HepG2 (cell line): ENCODE measurements at regions not wholly inside any gene's neighbourhood (a gene's known extent, or its start where the extent isn't known, plus 50 kb on each side); places are given as distances from the start of the nearest gene placed in this dataset.

Experiments
- ARNT ChIP-seq: fragments of 450-650 bp; IDR thresholded peaks from 2 replicates; pipeline ENCODE4 v1.6.1; 2017
- DMAP1 ChIP-seq: IDR thresholded peaks from 2 replicates; pipeline ENCODE4 v1.6.1; 2016
- EEA1 ChIP-seq: sonication (generic); formaldehyde crosslinking; IDR thresholded peaks from 2 replicates; pipeline ENCODE4 v1.5.1; 2020; ENCODE audit warnings: mild to moderate bottlenecking, missing genetic modification reagents, borderline replicate concordance
- EZH2 ChIP-seq: conservative IDR thresholded peaks from 2 replicates; pipeline ENCODE4 v1.6.1; 2012; ENCODE audit warnings: mild to moderate bottlenecking, low read depth, low read length, moderate library complexity
- GZF1 ChIP-seq: sonication (generic); formaldehyde crosslinking; IDR thresholded peaks from 2 replicates; pipeline ENCODE4 v1.5.1; 2020; ENCODE audit warnings: mild to moderate bottlenecking, missing genetic modification reagents
- RAD51 ChIP-seq: fragments of 450-650 bp; IDR thresholded peaks from 2 replicates; pipeline ENCODE4 v1.6.1; 2016; ENCODE audit warnings: borderline replicate concordance
- ZBTB10 ChIP-seq: sonication (generic); formaldehyde crosslinking; IDR thresholded peaks from 2 replicates; pipeline ENCODE4 v1.4.0; 2020; ENCODE audit warnings: missing genetic modification reagents, borderline replicate concordance
- ZBTB20 ChIP-seq: sonication (generic); formaldehyde crosslinking; IDR thresholded peaks from 2 replicates; pipeline ENCODE4 v1.8.1; 2023; ENCODE audit warnings: missing genetic modification reagents, low read depth, mild to moderate bottlenecking, borderline replicate concordance
- ZBTB40 ChIP-seq, 2 experiments: fragments of 450-650 bp in 1 of 2; sonication (generic) in 1 of 2; formaldehyde crosslinking in 1 of 2; IDR thresholded peaks; 2 replicates each; pipeline versions ENCODE4 v1.6.1 to v1.8.0; 2016 to 2022; ENCODE audit warnings: antibody characterized with exemption in 1 of 2, mild to moderate bottlenecking in 1 of 2, missing genetic modification reagents in 1 of 2
- ZNF282 ChIP-seq: fragments of 450-650 bp; IDR thresholded peaks from 2 replicates; pipeline ENCODE4 v1.6.1; 2018; ENCODE audit not compliant: partially characterized antibody
- ZNF496 ChIP-seq: sonication (generic); formaldehyde crosslinking; IDR thresholded peaks from 2 replicates; pipeline ENCODE4 v1.8.1; 2023; ENCODE audit warnings: mild to moderate bottlenecking, moderate library complexity, missing genetic modification reagents; ENCODE audit not compliant: insufficient replicate concordance
- ZNF547 ChIP-seq: sonication (generic); formaldehyde crosslinking; IDR thresholded peaks from 2 replicates; pipeline ENCODE4 v1.5.1; 2020; ENCODE audit warnings: mild to moderate bottlenecking, missing genetic modification reagents
- ZNF577 ChIP-seq: sonication (generic); formaldehyde crosslinking; IDR thresholded peaks from 2 replicates; pipeline ENCODE4 v1.4.0; 2020; ENCODE audit warnings: mild to moderate bottlenecking, low read depth, missing genetic modification reagents, borderline replicate concordance
- ZNF639 ChIP-seq: conservative IDR thresholded peaks from 2 replicates; pipeline ENCODE4 v1.6.1; 2018; ENCODE audit warnings: missing genetic modification reagents
- ZNF737 ChIP-seq: sonication (generic); formaldehyde crosslinking; IDR thresholded peaks from 2 replicates; pipeline ENCODE4 v1.5.0; 2020; ENCODE audit warnings: missing genetic modification reagents, mild to moderate bottlenecking, borderline replicate concordance
- TF ChIP-seq, protein P1 (sequence below): sonication (generic); formaldehyde crosslinking; IDR thresholded peaks from 2 replicates; pipeline ENCODE4 v1.4.0; 2020; ENCODE audit warnings: missing genetic modification reagents, mild to moderate bottlenecking, borderline replicate concordance

- no peak for TF ChIP-seq ZNF639 (CRISPR knock-in tag)
- TF ChIP-seq ZBTB10 (CRISPR knock-in tag): no peak
- no peak for TF ChIP-seq ZBTB20 (CRISPR knock-in tag)
- TF ChIP-seq ZNF577 (CRISPR knock-in tag): no peak
- TF ChIP-seq ZNF737 (CRISPR knock-in tag): no peak
- TF ChIP-seq DMAP1 (CRISPR knock-in tag): no peak
- TF ChIP-seq ARNT: 0 out of 2 replicates have a peak, but pooled peaks have one; percentile 20
- TF ChIP-seq ZNF282: no peak
- no peak for TF ChIP-seq EEA1 (CRISPR knock-in tag)
- TF ChIP-seq GZF1 (CRISPR knock-in tag): no peak
- TF ChIP-seq, protein P1, sequence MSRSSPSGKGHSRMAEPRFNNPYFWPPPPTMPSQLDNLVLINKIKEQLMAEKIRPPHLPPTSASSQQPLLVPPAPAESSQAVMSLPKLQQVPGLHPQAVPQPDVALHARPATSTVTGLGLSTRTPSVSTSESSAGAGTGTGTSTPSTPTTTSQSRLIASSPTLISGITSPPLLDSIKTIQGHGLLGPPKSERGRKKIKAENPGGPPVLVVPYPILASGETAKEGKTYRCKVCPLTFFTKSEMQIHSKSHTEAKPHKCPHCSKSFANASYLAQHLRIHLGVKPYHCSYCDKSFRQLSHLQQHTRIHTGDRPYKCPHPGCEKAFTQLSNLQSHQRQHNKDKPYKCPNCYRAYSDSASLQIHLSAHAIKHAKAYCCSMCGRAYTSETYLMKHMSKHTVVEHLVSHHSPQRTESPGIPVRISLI: no peak
- TF ChIP-seq RAD51: peak; percentile 19; the same call in 1 of the 2 replicates
- 0 out of 2 replicates have a peak, but pooled peaks have one; percentile 12 for TF ChIP-seq ZBTB40 (IDR thresholded peaks at IDR 0.05)
- no peak for TF ChIP-seq ZBTB40 (CRISPR knock-in tag; IDR thresholded peaks at IDR 0.05)
- no peak for TF ChIP-seq EZH2
- no peak for TF ChIP-seq ZNF496 (CRISPR knock-in tag)
- no peak for TF ChIP-seq ZNF547
These were observed 190.2 kb upstream of the ZNF469 start (continued) for GRCh38 chr16:88192601-88193000.
